GM10266 (cell line): ENCODE measurements at regions not wholly inside any gene's neighbourhood (a gene's known extent, or its start where the extent isn't known, plus 50 kb on each side); places are given as distances from the start of the nearest gene placed in this dataset.

Experiments
- DNase-seq: peaks from one replicate; pipeline ENCODE4 v3.0.0; 2012; ENCODE audit errors: extremely low spot score
- CTCF ChIP-seq: IDR thresholded peaks from 2 replicates; pipeline ENCODE4 v1.5.1; 2012; ENCODE audit warnings: mild to moderate bottlenecking, low read depth; ENCODE audit not compliant: control insufficient read depth, insufficient read depth; ENCODE audit errors: missing control alignments

GRCh38 chr2:76257802-76258201, 547.1 kb upstream of the GCFC2 start:
- no peak for TF ChIP-seq CTCF
- no peak for DNase-seq

- no peak for TF ChIP-seq CTCF
- DNase-seq: no peak
Observed at GRCh38 chr2:76256458-76257088, 545.9 kb upstream of the GCFC2 start.

- TF ChIP-seq CTCF: no peak
Observed at GRCh38 chr2:76252704-76253103, 542.0 kb upstream of the GCFC2 start.

GRCh38 chr2:76251342-76251741, 540.6 kb upstream of the GCFC2 start:
- no peak for TF ChIP-seq CTCF
- no peak for DNase-seq

More at GRCh38 chr2:76252704-76253103, 542.0 kb upstream of the GCFC2 start:
- no peak for DNase-seq

GRCh38 chr2:76247006-76247405, 536.3 kb upstream of the GCFC2 start:
- no peak for DNase-seq
- TF ChIP-seq CTCF: no peak

- DNase-seq: no peak
- TF ChIP-seq CTCF: no peak
Observed at GRCh38 chr2:76211991-76212985, 501.6 kb upstream of the GCFC2 start.

- TF ChIP-seq CTCF: no peak
- DNase-seq: no peak
Observed at GRCh38 chr2:76210551-76210950, 499.8 kb upstream of the GCFC2 start.
